HG02840 (cell line): ENCODE measurements at regions not wholly inside any gene's neighbourhood (a gene's known extent, or its start where the extent isn't known, plus 50 kb on each side); places are given as distances from the start of the nearest gene placed in this dataset.
"Not testable (repeated sequence)": the region's sequence is repeated elsewhere in the genome, so short reads cannot be mapped to it uniquely, and the experiment has no call there.

Experiments
- ATAC-seq: cut with Tn5 transposase; IDR thresholded peaks from one replicate; pipeline ENCODE4 v1.9.1; 2021; ENCODE audit warnings: mild to moderate bottlenecking, moderate library complexity, moderate number of reproducible peaks; ENCODE audit not compliant: unreplicated experiment, low FRiP score

DNA sequence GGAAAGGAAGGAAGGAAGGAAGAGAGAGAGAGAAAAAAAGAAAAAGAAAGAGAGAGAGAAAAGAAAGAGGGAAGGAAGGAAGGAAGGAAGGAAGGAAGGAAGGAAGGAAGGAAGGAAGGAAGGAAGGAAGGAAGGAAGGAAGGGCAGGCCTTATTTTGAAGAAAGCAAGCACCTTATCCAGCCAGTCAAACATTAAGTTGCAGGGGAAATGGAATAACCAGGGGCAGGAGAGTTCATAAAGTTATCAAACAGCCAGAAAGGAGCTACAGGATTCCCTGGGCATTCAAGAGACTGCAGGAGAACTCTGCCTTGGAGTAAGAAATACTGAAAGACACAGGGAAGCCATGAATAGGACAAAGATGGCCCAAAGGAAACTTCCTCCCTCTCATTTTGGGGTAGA lies 672.0 kb upstream of the INTU start:
- no peak for ATAC-seq

DNA sequence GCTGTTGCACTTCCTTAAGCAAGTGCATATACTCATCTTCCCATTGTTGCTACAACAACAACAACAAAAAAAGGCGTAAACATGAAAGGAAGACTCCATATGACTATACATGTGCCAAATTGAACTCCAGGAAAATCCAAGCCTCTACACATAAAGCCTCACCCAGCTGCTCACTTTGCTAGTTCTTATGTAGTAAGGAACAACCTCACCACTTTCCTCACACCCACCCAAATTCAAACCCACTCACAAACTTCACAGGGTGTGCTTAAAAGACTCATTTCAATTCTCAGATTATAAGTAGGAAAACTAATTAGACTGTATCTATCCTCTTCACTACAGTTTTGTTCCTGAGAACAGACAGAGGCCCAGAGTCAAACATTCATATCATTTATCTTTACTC lies 671.1 kb upstream of the INTU start:
- ATAC-seq, result no peak

GRCh38 chr4:126965877-126966276 lies 666.9 kb upstream of the INTU start:
- no peak for ATAC-seq

GRCh38 chr4:126969360-126970235 lies 663.2 kb upstream of the INTU start:
- ATAC-seq, result no peak

GRCh38 chr4:126973201-126973600 lies 659.6 kb upstream of the INTU start:
- ATAC-seq, result no peak

GRCh38 chr4:126976850-126977632 lies 655.7 kb upstream of the INTU start:
- no peak for ATAC-seq

GRCh38 chr4:126986005-126986404 lies 646.8 kb upstream of the INTU start:
- no peak for ATAC-seq

DNA sequence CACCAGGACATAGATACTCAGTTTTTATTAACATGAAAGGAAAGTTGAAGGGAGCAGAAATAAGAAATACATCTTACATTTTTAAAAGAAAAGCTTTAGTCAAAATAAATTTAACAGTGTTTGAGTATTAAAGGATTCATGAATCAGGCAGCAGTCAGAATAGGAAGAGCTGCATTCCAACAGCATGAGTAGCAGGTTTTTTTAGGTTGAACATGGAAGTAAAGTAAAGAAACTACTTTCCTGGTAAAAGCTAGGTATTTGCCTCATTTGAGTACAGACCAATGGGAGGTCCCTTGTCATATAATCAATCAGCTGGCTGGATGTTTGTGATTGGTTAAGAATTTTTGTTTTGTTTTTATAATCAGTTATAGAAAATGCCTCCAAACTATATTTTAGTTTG lies 645.9 kb upstream of the INTU start:
- ATAC-seq, result no peak

DNA sequence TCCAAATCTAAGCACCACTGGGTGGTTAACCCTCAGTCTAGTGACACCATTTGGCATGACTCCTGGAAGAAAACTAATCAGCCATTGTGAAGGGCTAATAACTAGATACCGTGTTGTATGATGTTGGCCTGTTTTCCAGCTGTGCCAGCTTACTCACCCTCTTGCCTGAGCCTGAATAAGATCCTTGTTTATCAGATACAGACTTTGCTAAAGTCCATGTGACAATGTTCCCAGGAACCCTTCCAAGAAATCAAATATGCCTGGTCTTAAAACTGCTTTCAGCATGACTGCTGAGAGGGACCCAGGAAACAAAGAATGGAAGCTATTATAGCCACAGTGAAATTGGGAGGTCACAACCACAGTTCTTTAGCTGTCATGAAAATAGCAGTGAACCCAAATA lies 640.8 kb upstream of the INTU start:
- ATAC-seq, result no peak

GRCh38 chr4:126992910-126993309 lies 639.8 kb upstream of the INTU start:
- no peak for ATAC-seq

- no peak for ATAC-seq
These were observed 639.4 kb upstream of the INTU start for GRCh38 chr4:126993351-126993750.

GRCh38 chr4:126995235-126995634 lies 637.5 kb upstream of the INTU start:
- no peak for ATAC-seq

- no peak for ATAC-seq
These were observed 632.6 kb upstream of the INTU start for GRCh38 chr4:127000110-127000509.

DNA sequence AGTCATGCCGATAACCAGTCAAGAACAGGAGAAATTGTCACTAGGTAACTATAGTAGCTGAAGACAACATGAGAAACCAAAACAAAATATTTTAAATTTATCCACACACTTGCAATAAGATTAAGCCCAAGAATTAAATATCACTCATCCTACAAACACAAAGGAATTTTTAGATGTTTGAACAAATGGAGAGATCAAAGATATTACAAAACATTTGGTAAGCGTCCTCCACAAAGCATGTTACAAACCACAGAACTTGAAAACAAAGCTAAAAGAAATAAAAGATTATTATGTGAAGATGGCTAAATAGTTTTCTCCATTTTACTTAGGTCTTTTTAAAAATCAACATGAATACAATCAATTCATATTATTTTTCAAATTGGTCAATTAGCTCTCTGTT lies 631.9 kb upstream of the INTU start:
- ATAC-seq, result no peak

- ATAC-seq, result no peak
These were observed 630.8 kb upstream of the INTU start for GRCh38 chr4:127001933-127002332.

GRCh38 chr4:127006446-127006877 lies 626.3 kb upstream of the INTU start:
- no peak for ATAC-seq

GRCh38 chr4:127007305-127007704 lies 625.5 kb upstream of the INTU start:
- no peak for ATAC-seq

DNA sequence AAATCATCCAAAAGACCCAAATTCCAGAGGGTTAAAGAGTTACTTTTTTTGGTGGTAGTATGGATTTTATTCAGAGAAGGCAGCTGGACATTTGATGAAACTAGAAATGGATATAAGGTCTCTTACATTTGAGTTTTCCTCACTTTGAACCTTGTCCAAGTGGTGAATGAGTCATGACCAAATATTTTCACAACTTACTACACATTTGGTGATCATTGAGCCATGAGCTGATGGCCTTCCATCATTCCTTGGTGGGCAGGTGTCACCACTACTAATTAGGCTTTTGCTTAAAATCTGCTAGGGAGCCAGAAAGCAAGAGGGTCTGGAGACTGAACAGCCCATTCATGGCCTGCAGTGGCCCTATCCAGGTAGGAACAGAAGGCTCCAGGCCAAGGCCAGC lies 620.2 kb upstream of the INTU start:
- no peak for ATAC-seq

GRCh38 chr4:127015667-127016117 lies 617.1 kb upstream of the INTU start:
- no peak for ATAC-seq

GRCh38 chr4:127018381-127018780 lies 614.4 kb upstream of the INTU start:
- no peak for ATAC-seq

DNA sequence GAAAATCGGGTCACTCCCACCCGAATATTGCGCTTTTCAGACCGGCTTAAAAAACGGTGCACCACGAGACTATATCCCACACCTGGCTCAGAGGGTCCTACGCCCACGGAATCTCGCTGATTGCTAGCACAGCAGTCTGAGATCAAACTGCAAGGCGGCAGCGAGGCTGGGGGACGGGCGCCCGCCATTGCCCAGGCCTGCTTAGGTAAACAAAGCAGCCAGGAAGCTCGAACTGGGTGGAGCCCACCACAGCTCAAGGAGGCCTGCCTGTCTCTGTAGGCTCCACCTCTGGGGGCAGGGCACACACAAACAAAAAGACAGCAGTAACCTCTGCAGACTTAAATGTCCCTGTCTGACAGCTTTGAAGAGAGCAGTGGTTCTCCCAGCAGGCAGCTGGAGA lies 611.9 kb upstream of the INTU start:
- ATAC-seq, result not testable (repeated sequence)

DNA sequence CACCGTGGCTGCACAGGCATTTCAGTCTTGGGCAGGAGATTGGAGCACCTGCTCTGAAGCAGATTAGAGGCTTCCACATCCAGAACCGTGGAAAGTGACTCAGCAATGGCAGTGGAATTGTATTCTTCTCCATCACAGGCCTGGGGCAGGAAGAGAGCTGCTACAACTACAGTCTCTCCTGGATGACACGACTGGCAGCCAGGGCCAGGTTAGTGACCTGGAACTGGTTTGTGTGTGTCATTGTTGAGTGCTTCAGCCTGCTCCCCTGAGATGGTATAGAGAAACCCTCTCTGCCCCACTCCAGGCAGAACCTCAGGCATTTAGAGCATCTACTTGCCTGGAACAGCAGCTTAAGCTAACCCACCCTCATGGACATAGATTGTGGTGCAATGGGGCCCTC lies 596.5 kb upstream of the INTU start:
- ATAC-seq, result no peak
